Endothelial cell of umbilical vein (primary cell): ENCODE measurements at regions not wholly inside any gene's neighbourhood (a gene's known extent, or its start where the extent isn't known, plus 50 kb on each side); places are given as distances from the start of the nearest gene placed in this dataset.

Experiments
- BruUV-seq: library from RNA; stranded (reverse); fragments of 400-500 nt; replicated peaks from 2 replicates; lab custom pipeline; 2021; lab: Mats Ljungman, UMichigan
- CTCF ChIA-PET: fragments of 300-600, 350-600 bp; sonication (Branson Sonifier 250); formaldehyde crosslinking; loops from one replicate; lab custom pipeline; 2021; ENCODE audit warnings: antibody characterized with exemption, inconsistent platforms; lab: Charles Lee
- POLR2A ChIA-PET: fragments of 300-600, 350-600 bp; sonication (Branson Sonifier 250); formaldehyde crosslinking; loops from one replicate; lab custom pipeline; 2021; ENCODE audit warnings: antibody characterized with exemption, inconsistent platforms; lab: Charles Lee
- DNase-seq: peaks from one replicate; pipeline ENCODE4 v3.0.0-alpha.2; 2011; ENCODE audit warnings: low read depth, low spot score
- FAIRE-seq: peaks from 2 replicates; lab custom pipeline; 2011; peaks lifted over from hg19 to GRCh38; lab: Jason Lieb, UNC
- H2AFZ ChIP-seq: 2 replicates; pipeline ENCODE4 v1.6.0; 2012; ENCODE audit warnings: low read depth, low read length, control low read depth, inconsistent platforms
- H3K27ac ChIP-seq: 2 replicates; pipeline ENCODE4 v1.5.1; 2011; ENCODE audit warnings: low read depth, mild to moderate bottlenecking, control low read depth, low read length, moderate library complexity; ENCODE audit not compliant: insufficient read depth
- H3K27me3 ChIP-seq, 2 experiments: 2 replicates each; pipeline versions ENCODE4 v1.6.0 to v1.6.1; 2011; ENCODE audit warnings: low read length in 2 of 2, mixed read lengths in 1 of 2; ENCODE audit not compliant: control insufficient read depth in 2 of 2, insufficient read depth in 2 of 2
- H3K36me3 ChIP-seq, 2 experiments: 2 replicates in 1 of 2; 3 replicates in 1 of 2; pipeline ENCODE4 v1.5.1; 2011; ENCODE audit warnings: low read length in 2 of 2, mild to moderate bottlenecking in 1 of 2, moderate library complexity in 1 of 2; ENCODE audit not compliant: control insufficient read depth in 2 of 2, insufficient read depth in 2 of 2; ENCODE audit errors: extremely low read depth in 1 of 2
- H3K4me1 ChIP-seq: 3 replicates; pipeline ENCODE4 v1.5.1; 2011; ENCODE audit warnings: mild to moderate bottlenecking, low read length; ENCODE audit not compliant: control insufficient read depth, insufficient read depth; ENCODE audit errors: extremely low read depth
- H3K4me2 ChIP-seq: 2 replicates; pipeline ENCODE4 v1.6.1; 2011; ENCODE audit warnings: low read length, control low read depth, mixed read lengths; ENCODE audit not compliant: insufficient read depth
- H3K4me3 ChIP-seq, 3 experiments: fragments of 200-600 bp in 1 of 3; sonication (generic), shearing (Covaris generic) in 1 of 3; replicated peaks in 1 of 3; 2 replicates each; pipeline ENCODE4 v1.5.1; 2011 to 2016; ENCODE audit warnings: control low read depth in 3 of 3, low read length in 3 of 3, mild to moderate bottlenecking in 2 of 3, inconsistent platforms in 1 of 3, low read depth in 1 of 3, moderate library complexity in 1 of 3; ENCODE audit not compliant: insufficient read depth in 1 of 3
- H3K79me2 ChIP-seq: 2 replicates; pipeline ENCODE4 v1.6.0; 2012; ENCODE audit warnings: low read length, inconsistent platforms; ENCODE audit not compliant: control insufficient read depth, insufficient read depth
- H3K9ac ChIP-seq: replicated peaks from 2 replicates; pipeline ENCODE3; 2011; ENCODE audit warnings: low read length, control low read depth; ENCODE audit not compliant: insufficient read depth; ENCODE audit errors: extremely low read depth
- H3K9me1 ChIP-seq: replicated peaks from 3 replicates; pipeline ENCODE4 v1.6.0; 2011; ENCODE audit warnings: mild to moderate bottlenecking, low read length; ENCODE audit not compliant: control insufficient read depth, insufficient read depth; ENCODE audit errors: extremely low read depth
- H3K9me3 ChIP-seq: replicated peaks from 2 replicates; pipeline ENCODE4 v1.5.1; 2012; ENCODE audit warnings: low read length, inconsistent platforms; ENCODE audit not compliant: control insufficient read depth, insufficient read depth
- H4K20me1 ChIP-seq: replicated peaks from 2 replicates; pipeline ENCODE3; 2011; ENCODE audit warnings: mild to moderate bottlenecking, low read length; ENCODE audit not compliant: control insufficient read depth, insufficient read depth; ENCODE audit errors: extremely low read depth
- EZH2 ChIP-seq: IDR thresholded peaks from 2 replicates; pipeline ENCODE4 v1.6.1; 2012; ENCODE audit warnings: borderline replicate concordance, low read depth, mild to moderate bottlenecking, moderate library complexity, low read length, inconsistent platforms; ENCODE audit not compliant: severe bottlenecking
- FOS ChIP-seq: IDR thresholded peaks from 2 replicates; pipeline ENCODE4 v1.6.1; 2011; ENCODE audit warnings: mild to moderate bottlenecking, low read length, moderate library complexity, borderline replicate concordance; ENCODE audit not compliant: insufficient read depth
- GATA2 ChIP-seq: IDR thresholded peaks from 2 replicates; pipeline ENCODE4 v1.7.0; 2011; ENCODE audit warnings: low read depth, mild to moderate bottlenecking, moderate library complexity, mixed read lengths, low read length; ENCODE audit not compliant: insufficient read length, insufficient read depth
- JUN ChIP-seq: IDR thresholded peaks from 2 replicates; pipeline ENCODE4 v1.6.1; 2011; ENCODE audit warnings: borderline replicate concordance, low read depth; ENCODE audit not compliant: insufficient read length, insufficient read depth
- MYC ChIP-seq: IDR thresholded peaks from one replicate; pipeline ENCODE4 v1.6.1; 2011; ENCODE audit warnings: mild to moderate bottlenecking, low read depth, low read length
- POLR2A ChIP-seq: IDR thresholded peaks from 2 replicates; pipeline ENCODE4 v1.6.1; 2012; ENCODE audit warnings: low read depth, mild to moderate bottlenecking, control low read depth, low read length
- POLR2AphosphoS5 ChIP-seq: IDR thresholded peaks from 2 replicates; pipeline ENCODE4 v1.6.1; 2012; ENCODE audit warnings: low read depth, mild to moderate bottlenecking, control low read depth, low read length, moderate library complexity; ENCODE audit not compliant: insufficient read depth
- dilution Hi-C: fragments of 300-500 bp; cut with MboI; formaldehyde crosslinking; loops from one replicate; pipeline ENCODE4 v1.15.0; 2019; ENCODE audit warnings: low sequenced_read_pairs; ENCODE audit not compliant: extremely low pct_ligation_motif_present
- intact Hi-C: fragments of 100-400 bp; cut with micrococcal nuclease; formaldehyde crosslinking; loops from one replicate; pipeline ENCODE4 v1.10.0; 2022
- TF ChIP-seq, protein P1 (sequence below): IDR thresholded peaks from 2 replicates; pipeline ENCODE4 v1.6.1; 2011; ENCODE audit not compliant: insufficient read depth, insufficient read length
- TF ChIP-seq, protein P2 (sequence below), 2 donors: IDR thresholded peaks; 1 replicate in 1 of 2; 2 replicates in 1 of 2; pipeline ENCODE4 v1.5.1; 2011; ENCODE audit warnings: low read length in 2 of 2, mild to moderate bottlenecking in 2 of 2, moderate library complexity in 2 of 2, control low read depth in 1 of 2, inconsistent platforms in 1 of 2, low read depth in 1 of 2; ENCODE audit not compliant: insufficient read depth in 1 of 2; ENCODE audit errors: extremely low read depth in 1 of 2

GRCh38 chr4:167779280-167779679 lies 313.1 kb upstream of the ANXA10 start:
- Histone ChIP-seq H3K4me2 (no peak overlapping the region), H3K79me2 (no peaks in the 10 kb centered on the region), H2AFZ (peak overlapping the region; percentile 13), H3K4me1 (no peaks in the 10 kb centered on the region), H3K4me3 (no peak overlapping the region), H3K27me3 (no peaks in the 10 kb centered on the region), H4K20me1 (no peaks in the 10 kb centered on the region), H3K36me3 (no peaks in the 10 kb centered on the region), H3K27ac (no peak overlapping the region), H3K9me3 (no peaks in the 10 kb centered on the region), H3K9me1 (no peaks in the 10 kb centered on the region), H3K9ac (no peak overlapping the region)
- ChIA-PET POLR2A (no interaction called here), CTCF (no interaction called here)
- TF ChIP-seq, protein P1, sequence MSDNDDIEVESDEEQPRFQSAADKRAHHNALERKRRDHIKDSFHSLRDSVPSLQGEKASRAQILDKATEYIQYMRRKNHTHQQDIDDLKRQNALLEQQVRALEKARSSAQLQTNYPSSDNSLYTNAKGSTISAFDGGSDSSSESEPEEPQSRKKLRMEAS, result no peak
- no TSS peak for BruUV-seq
- intact Hi-C loops (no loop called here), dilution Hi-C loops (no loop called here)
- DNase-seq (no peak), FAIRE-seq (no peak)

DNA sequence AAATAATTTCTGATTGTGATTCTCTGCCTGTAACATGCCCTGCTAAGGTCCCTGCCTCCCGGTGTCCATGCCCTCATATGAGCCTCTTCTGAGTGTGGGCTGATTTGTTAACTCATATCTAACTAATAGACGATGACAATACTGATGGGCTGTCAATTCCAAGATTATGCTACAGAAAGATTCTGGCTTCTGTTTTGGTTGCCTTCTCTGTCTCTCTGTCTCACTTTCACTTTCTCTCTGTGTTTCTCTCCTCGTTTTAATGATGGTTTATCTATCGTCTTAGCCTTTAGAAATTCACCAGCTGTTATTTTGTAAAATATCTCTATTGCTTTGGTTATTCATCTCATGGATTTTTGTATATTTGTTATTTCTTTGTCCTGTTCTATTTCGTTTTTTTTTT lies 312.5 kb upstream of the ANXA10 start:
- no peak overlapping the region for H3K4me3 ChIP-seq
- no peaks in the 10 kb centered on the region for H3K79me2 ChIP-seq
- no peak overlapping the region for H3K27ac ChIP-seq
- DNase-seq, result no peak
- H3K9ac ChIP-seq, result no peak overlapping the region
- peak overlapping the region; percentile 80 for H2AFZ ChIP-seq
- dilution Hi-C loops, result no loop called here
- no peaks in the 10 kb centered on the region for H3K4me1 ChIP-seq
- H4K20me1 ChIP-seq, result no peaks in the 10 kb centered on the region
- no peak for FAIRE-seq
- H3K27me3 ChIP-seq, result no peaks in the 10 kb centered on the region
- H3K36me3 ChIP-seq, result no peaks in the 10 kb centered on the region
- intact Hi-C loops, result no loop called here
- H3K4me2 ChIP-seq, result peak overlapping the region; percentile 17
- no TSS peak for BruUV-seq
- no peak for TF ChIP-seq POLR2A
- no peak for TF ChIP-seq POLR2AphosphoS5
- TF ChIP-seq GATA2, result no peak
- no peak for TF ChIP-seq MYC
- TF ChIP-seq, protein P2, sequence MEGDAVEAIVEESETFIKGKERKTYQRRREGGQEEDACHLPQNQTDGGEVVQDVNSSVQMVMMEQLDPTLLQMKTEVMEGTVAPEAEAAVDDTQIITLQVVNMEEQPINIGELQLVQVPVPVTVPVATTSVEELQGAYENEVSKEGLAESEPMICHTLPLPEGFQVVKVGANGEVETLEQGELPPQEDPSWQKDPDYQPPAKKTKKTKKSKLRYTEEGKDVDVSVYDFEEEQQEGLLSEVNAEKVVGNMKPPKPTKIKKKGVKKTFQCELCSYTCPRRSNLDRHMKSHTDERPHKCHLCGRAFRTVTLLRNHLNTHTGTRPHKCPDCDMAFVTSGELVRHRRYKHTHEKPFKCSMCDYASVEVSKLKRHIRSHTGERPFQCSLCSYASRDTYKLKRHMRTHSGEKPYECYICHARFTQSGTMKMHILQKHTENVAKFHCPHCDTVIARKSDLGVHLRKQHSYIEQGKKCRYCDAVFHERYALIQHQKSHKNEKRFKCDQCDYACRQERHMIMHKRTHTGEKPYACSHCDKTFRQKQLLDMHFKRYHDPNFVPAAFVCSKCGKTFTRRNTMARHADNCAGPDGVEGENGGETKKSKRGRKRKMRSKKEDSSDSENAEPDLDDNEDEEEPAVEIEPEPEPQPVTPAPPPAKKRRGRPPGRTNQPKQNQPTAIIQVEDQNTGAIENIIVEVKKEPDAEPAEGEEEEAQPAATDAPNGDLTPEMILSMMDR (IDR thresholded peaks at IDR 0.05; ENCODE audit: extremely low read depth in 1 of 2, insufficient read depth in 1 of 2, low read depth in 1 of 2, low read length in 2 of 2), result no peak
- no peak for TF ChIP-seq EZH2
- no peak for TF ChIP-seq FOS
- TF ChIP-seq, protein P1, result no peak
- no peak for TF ChIP-seq JUN
- POLR2A ChIA-PET, result no interaction called here
- CTCF ChIA-PET, result no interaction called here
- no peaks in the 10 kb centered on the region for H3K9me3 ChIP-seq
- H3K9me1 ChIP-seq, result no peaks in the 10 kb centered on the region
